H9 (cell line): ENCODE measurements at regions not wholly inside any gene's neighbourhood (a gene's known extent, or its start where the extent isn't known, plus 50 kb on each side); places are given as distances from the start of the nearest gene placed in this dataset.

Experiments
- DNase-seq: peaks from one replicate; pipeline ENCODE4 v3.0.0-alpha.2; 2017
- H2AFZ ChIP-seq: one replicate; pipeline ENCODE4 v1.6.1; 2013; ENCODE audit warnings: mild to moderate bottlenecking, low read length, control low read depth, moderate library complexity
- H2AK5ac ChIP-seq: 2 replicates; pipeline ENCODE4 v1.6.1; 2013; ENCODE audit warnings: low read length, control low read depth, mixed read lengths; ENCODE audit not compliant: insufficient read length
- H2BK120ac ChIP-seq: one replicate; pipeline ENCODE4 v1.6.1; 2013; ENCODE audit warnings: low read depth, mild to moderate bottlenecking, low read length, control low read depth, inconsistent platforms; ENCODE audit not compliant: poor library complexity, severe bottlenecking
- H2BK12ac ChIP-seq: 2 replicates; pipeline ENCODE4 v1.6.1; 2013; ENCODE audit warnings: low read length, control low read depth, mixed read lengths, low read depth; ENCODE audit not compliant: insufficient read length
- H2BK15ac ChIP-seq: 2 replicates; pipeline ENCODE4 v1.6.1; 2013; ENCODE audit warnings: low read depth, low read length, control low read depth
- H2BK20ac ChIP-seq: one replicate; pipeline ENCODE4 v1.6.1; 2013; ENCODE audit warnings: low read depth, mild to moderate bottlenecking, low read length, control low read depth, inconsistent platforms; ENCODE audit not compliant: poor library complexity, severe bottlenecking
- H2BK5ac ChIP-seq: 2 replicates; pipeline ENCODE4 v1.6.1; 2013; ENCODE audit warnings: low read length, control low read depth, mixed read lengths; ENCODE audit not compliant: insufficient read length
- H3K14ac ChIP-seq: 2 replicates; pipeline ENCODE4 v1.6.1; 2013; ENCODE audit warnings: low read length, control low read depth; ENCODE audit not compliant: insufficient read depth
- H3K18ac ChIP-seq: 2 replicates; pipeline ENCODE4 v1.6.1; 2013; ENCODE audit warnings: low read depth, mild to moderate bottlenecking, mixed read lengths, low read length, control low read depth; ENCODE audit not compliant: insufficient read length
- H3K23ac ChIP-seq: 2 replicates; pipeline ENCODE4 v1.6.1; 2013; ENCODE audit warnings: low read length, control low read depth, mixed read lengths, low read depth; ENCODE audit not compliant: insufficient read length
- H3K23me2 ChIP-seq: 2 replicates; pipeline ENCODE4 v1.6.1; 2013; ENCODE audit warnings: low read depth, mild to moderate bottlenecking, mixed read lengths, low read length, control low read depth; ENCODE audit not compliant: insufficient read length, poor library complexity, severe bottlenecking
- H3K27ac ChIP-seq: 2 replicates; pipeline ENCODE4 v1.5.1; 2013; ENCODE audit warnings: low read length, control low read depth, mixed read lengths, low read depth; ENCODE audit not compliant: insufficient read length
- H3K27me3 ChIP-seq: 2 replicates; pipeline ENCODE4 v1.6.1; 2013; ENCODE audit warnings: low read length, control low read depth, inconsistent platforms; ENCODE audit not compliant: insufficient read depth
- H3K4ac ChIP-seq: 2 replicates; pipeline ENCODE4 v1.6.1; 2013; ENCODE audit warnings: low read depth, mild to moderate bottlenecking, control low read depth, inconsistent platforms, low read length, moderate library complexity
- H3K4me1 ChIP-seq: 2 replicates; pipeline ENCODE4 v1.6.1; 2013; ENCODE audit warnings: low read length, control low read depth, inconsistent platforms; ENCODE audit not compliant: insufficient read depth
- H3K4me2 ChIP-seq: 2 replicates; pipeline ENCODE4 v1.6.1; 2013; ENCODE audit warnings: low read length, control low read depth, mixed read lengths; ENCODE audit not compliant: insufficient read length, insufficient read depth
- H3K56ac ChIP-seq: 2 replicates; pipeline ENCODE4 v1.6.1; 2013; ENCODE audit warnings: low read depth, mild to moderate bottlenecking, mixed read lengths, low read length, control low read depth; ENCODE audit not compliant: insufficient read length
- H3K79me1 ChIP-seq: 2 replicates; pipeline ENCODE4 v1.6.1; 2013; ENCODE audit warnings: low read depth, mild to moderate bottlenecking, moderate library complexity, low read length, control low read depth, inconsistent platforms; ENCODE audit not compliant: insufficient read depth, poor library complexity, severe bottlenecking
- H3K79me2 ChIP-seq: 2 replicates; pipeline ENCODE4 v1.6.1; 2013; ENCODE audit warnings: low read length, control low read depth, inconsistent platforms; ENCODE audit not compliant: insufficient read depth
- H3K9ac ChIP-seq: 2 replicates; pipeline ENCODE4 v1.6.1; 2013; ENCODE audit warnings: low read length, control low read depth, mixed read lengths; ENCODE audit not compliant: insufficient read length; ENCODE audit errors: extremely low read depth
- H3K9me3 ChIP-seq: one replicate; pipeline ENCODE4 v1.6.1; 2013; ENCODE audit warnings: low read depth, low read length, inconsistent platforms; ENCODE audit not compliant: control insufficient read depth
- H3T11ph ChIP-seq: one replicate; pipeline ENCODE4 v1.6.1; 2013; ENCODE audit warnings: mild to moderate bottlenecking, low read length, control low read depth, inconsistent platforms
- H4K20me1 ChIP-seq: one replicate; pipeline ENCODE4 v1.6.1; 2013; ENCODE audit not compliant: control insufficient read depth, insufficient read length, insufficient read depth
- H4K5ac ChIP-seq: 2 replicates; pipeline ENCODE4 v1.6.1; 2013; ENCODE audit warnings: low read depth, mild to moderate bottlenecking, mixed read lengths, low read length, control low read depth; ENCODE audit not compliant: insufficient read length
- H4K8ac ChIP-seq: replicated peaks from 2 replicates; pipeline ENCODE4 v1.6.1; 2013; ENCODE audit warnings: low read length, control low read depth, mixed read lengths, low read depth; ENCODE audit not compliant: insufficient read length
- H4K91ac ChIP-seq: 2 replicates; pipeline ENCODE4 v1.6.1; 2013; ENCODE audit warnings: low read depth, mild to moderate bottlenecking, moderate library complexity, mixed read lengths, low read length, control low read depth; ENCODE audit not compliant: insufficient read length
- H3K27ac Mint-ChIP-seq, 3 experiments: 2 replicates in 2 of 3; 3 replicates in 1 of 3; pipeline ENCODE4 v1.8.0; 2020 to 2021; ENCODE audit warnings: mixed read lengths in 3 of 3, mild to moderate bottlenecking in 1 of 3, moderate library complexity in 1 of 3
- H3K27me3 Mint-ChIP-seq: 2 replicates; pipeline ENCODE4 v1.8.0; 2021; ENCODE audit warnings: low read depth, mild to moderate bottlenecking, moderate library complexity, mixed read lengths
- H3K36me3 Mint-ChIP-seq, 3 experiments: 2 replicates in 2 of 3; 3 replicates in 1 of 3; pipeline ENCODE4 v1.8.0; 2020 to 2021; ENCODE audit warnings: low read depth in 3 of 3, mixed read lengths in 3 of 3; ENCODE audit not compliant: insufficient read depth in 1 of 3
- H3K4me1 Mint-ChIP-seq, 2 experiments: 2 replicates each; pipeline ENCODE4 v1.8.0; 2020; ENCODE audit warnings: mixed read lengths in 2 of 2
- H3K4me3 Mint-ChIP-seq, 2 experiments: 2 replicates in 1 of 2; 3 replicates in 1 of 2; pipeline ENCODE4 v1.8.0; 2020 to 2021; ENCODE audit warnings: mild to moderate bottlenecking in 2 of 2, mixed read lengths in 2 of 2, moderate library complexity in 1 of 2
- H3K9me3 Mint-ChIP-seq, 2 experiments: 2 replicates in 1 of 2; 3 replicates in 1 of 2; pipeline ENCODE4 v1.8.0; 2020; ENCODE audit warnings: mild to moderate bottlenecking in 2 of 2, mixed read lengths in 2 of 2, moderate library complexity in 1 of 2
- CTCF ChIP-seq: fragments of 200-600 bp; sonication (generic); conservative IDR thresholded peaks from 3 replicates; pipeline ENCODE4 v1.8.0; 2021; ENCODE audit warnings: antibody characterized with exemption, mild to moderate bottlenecking
- WGBS: extraction: QIAGEN DNeasy Blood & Tissue Kit; methylation state at CpG from one replicate; pipeline ENCODE4 v1.1.7; 2013; ENCODE audit warnings: missing lambda C conversion rate, low lambda C conversion rate, mixed read lengths; ENCODE audit not compliant: insufficient read length; ENCODE audit errors: extremely low coverage; 5-methylcytosine and 5-hydroxymethylcytosine counted together

- Histone ChIP-seq H3K23ac (no peak overlapping the region), H4K5ac (no peak overlapping the region), H4K91ac (no peak overlapping the region), H4K8ac (no peak overlapping the region), H3K79me2 (no peaks in the 10 kb centered on the region), H3K18ac (no peak overlapping the region), H3K27ac (no peak overlapping the region), H2BK20ac (no peak overlapping the region), H3K23me2 (no peaks in the 10 kb centered on the region), H2AFZ (no peak overlapping the region), H3K9ac (no peak overlapping the region), H2AK5ac (no peak overlapping the region), H3K4me1 (no peaks in the 10 kb centered on the region), H3K56ac (no peak overlapping the region), H3K14ac (no peak overlapping the region), H3K4ac (no peak overlapping the region), H2BK120ac (no peak overlapping the region), H2BK12ac (no peak overlapping the region), H3K4me2 (no peak overlapping the region), H3T11ph (no peak overlapping the region), H3K9me3 (no peaks in the 10 kb centered on the region), H3K27me3 (no peaks in the 10 kb centered on the region), H3K79me1 (no peaks in the 10 kb centered on the region), H4K20me1 (no peaks in the 10 kb centered on the region), H2BK5ac (no peak overlapping the region), H2BK15ac (no peak overlapping the region)
- no peaks in the 10 kb centered on the region for H3K9me3 Mint-ChIP-seq
- no peak for TF ChIP-seq CTCF
- H3K4me1 Mint-ChIP-seq, result peaks cover 0 to 4% of the 10 kb centered on the region in 2 experiments; a peak in 1 of 4 replicates
- no CpG with 5 or more reads among the region's 2 CpGs for WGBS
- H3K36me3 Mint-ChIP-seq, result no peaks in the 10 kb centered on the region
- H3K4me3 Mint-ChIP-seq, result no peak overlapping the region
- H3K27me3 Mint-ChIP-seq, result no peaks in the 10 kb centered on the region
- no peak overlapping the region for H3K27ac Mint-ChIP-seq
- no peak for DNase-seq
Measured at GRCh38 chr1:165031001-165031400, 325.5 kb downstream of the LMX1A start.
